ENCODE measurements at regions not wholly inside any gene's neighbourhood (a gene's known extent, or its start where the extent isn't known, plus 50 kb on each side); places are given as distances from the start of the nearest gene placed in this dataset.

GRCh38 chr6:50992232-50992631 is 173.6 kb downstream of the TFAP2B start:
- BruUV-seq (replicated peaks), result no TSS peak
- FAIRE-seq, result no peak
- H3K4me3 ChIP-seq (replicated peaks in 1 of 3; ENCODE audit: insufficient read depth in 1 of 3, low read depth in 2 of 3, low read length in 3 of 3), result no peak overlapping the region
- H3K4me2 ChIP-seq (ENCODE audit: low read depth, low read length), result no peak overlapping the region
- intact Hi-C loops (cut with micrococcal nuclease; ENCODE audit: unreplicated experiment) (no loop called here), in situ Hi-C loops (cut with HindIII; ENCODE audit: extremely low pct_ligation_motif_present, low pct_unique_long_range_greater_than_20kb) (no loop called here)
- no peak for ATAC-seq
- WGBS (ENCODE audit: low lambda C conversion rate), result 93% methylated on average over 3 of the region's 3 CpGs
- no peak for TF ChIP-seq ZFP36 (IDR thresholded peaks at IDR 0.05; ENCODE audit: borderline replicate concordance, low read depth, low read length, partially characterized antibody)
- no peak for TF ChIP-seq YY1 (IDR thresholded peaks at IDR 0.05; ENCODE audit: insufficient read depth, insufficient replicate concordance, low read depth, low read length)
- TF ChIP-seq ISL2 (CRISPR knock-in tag; IDR thresholded peaks at IDR 0.05), result no peak
- no peak for TF ChIP-seq ZZZ3 (CRISPR knock-in tag; IDR thresholded peaks at IDR 0.05; ENCODE audit: borderline replicate concordance)
- no peak for TF ChIP-seq KDM5B (CRISPR knock-in tag; IDR thresholded peaks at IDR 0.05; ENCODE audit: borderline replicate concordance)
- no peak for TF ChIP-seq ZNF333 (CRISPR knock-in tag; IDR thresholded peaks at IDR 0.05; ENCODE audit: borderline replicate concordance)
- TF ChIP-seq HNF1A (IDR thresholded peaks at IDR 0.05; ENCODE audit: low read depth), result no peak
- TF ChIP-seq HNF1A (CRISPR knock-in tag; IDR thresholded peaks at IDR 0.05; ENCODE audit: borderline replicate concordance), result no peak
- TF ChIP-seq TAF15 (IDR thresholded peaks at IDR 0.05; ENCODE audit: low read depth, low read length, poor library complexity, severe bottlenecking), result no peak
- no peak for TF ChIP-seq ERF (CRISPR knock-in tag; IDR thresholded peaks at IDR 0.05)
- TF ChIP-seq MEIS1 (CRISPR knock-in tag; IDR thresholded peaks at IDR 0.05; ENCODE audit: borderline replicate concordance), result no peak
- no peak for TF ChIP-seq ZNF138 (CRISPR knock-in tag; IDR thresholded peaks at IDR 0.05; ENCODE audit: low read depth)
- TF ChIP-seq DZIP1 (CRISPR knock-in tag; IDR thresholded peaks at IDR 0.05), result no peak
- no peak for TF ChIP-seq RBAK (CRISPR knock-in tag; IDR thresholded peaks at IDR 0.05)
- TF ChIP-seq HOXA7 (CRISPR knock-in tag; IDR thresholded peaks at IDR 0.05), result no peak
- H3K36me3 ChIP-seq (replicated peaks in 1 of 2; ENCODE audit: control insufficient read depth in 1 of 2, insufficient read depth in 2 of 2, low read length in 2 of 2), result no peaks in the 10 kb centered on the region
- no peaks in the 10 kb centered on the region for H3K27me3 ChIP-seq (ENCODE audit: control insufficient read depth in 1 of 2, insufficient read depth in 2 of 2, low read length in 2 of 2)
- POLR2A ChIA-PET, result no interaction called here
- H3K4me1 ChIP-seq (ENCODE audit: insufficient read depth, low read length), result peaks cover 4% of the 10 kb centered on the region; the same call in 1 of the 2 replicates
- no peaks in the 10 kb centered on the region for H3K79me2 ChIP-seq (ENCODE audit: insufficient read depth, low read length)
- DNase-seq (ENCODE audit: low spot score), result no peak
- H3K27ac ChIP-seq (ENCODE audit: extremely low read length, insufficient read depth, low read length), result no peak overlapping the region
- no peak overlapping the region for H3K9ac ChIP-seq (ENCODE audit: insufficient read depth, low read depth, low read length)
- CTCF ChIA-PET (ENCODE audit: low intra/inter-chr PET ratio, low total read pairs), result no interaction called here
- no peaks in the 10 kb centered on the region for H3K9me3 ChIP-seq (ENCODE audit: low read length)
- H2AFZ ChIP-seq (ENCODE audit: low read length), result no peak overlapping the region
- H4K20me1 ChIP-seq (ENCODE audit: insufficient read depth, low read length), result no peaks in the 10 kb centered on the region
